ENCODE measurements at regions not wholly inside any gene's neighbourhood (a gene's known extent, or its start where the extent isn't known, plus 50 kb on each side); places are given as distances from the start of the nearest gene placed in this dataset.
"Not testable (repeated sequence)": the region's sequence is repeated elsewhere in the genome, so short reads cannot be mapped to it uniquely, and the experiment has no call there.

- no peak for DNase-seq
Measured at GRCh38 chr18:43341014-43341413, 63.7 kb upstream of the SYT4 start.

- no peak for DNase-seq
Measured at GRCh38 chr18:43350176-43350575, 72.9 kb upstream of the SYT4 start.

- no peak for DNase-seq
Measured at GRCh38 chr18:43364535-43364934, 87.2 kb upstream of the SYT4 start.

- DNase-seq = no peak
Measured at GRCh38 chr18:43367895-43368294, 90.6 kb upstream of the SYT4 start.

- DNase-seq = not testable (repeated sequence)
Measured at GRCh38 chr18:43369311-43369710, 92.0 kb upstream of the SYT4 start.

- DNase-seq = no peak
Measured at GRCh38 chr18:43372773-43373172, 95.5 kb upstream of the SYT4 start.

- no peak for DNase-seq
Measured at GRCh38 chr18:43380104-43380672, 102.9 kb upstream of the SYT4 start.

GRCh38 chr18:43382641-43383403, 105.5 kb upstream of the SYT4 start:
- no peak for DNase-seq

- no peak for DNase-seq
Measured at GRCh38 chr18:43389163-43389562, 111.9 kb upstream of the SYT4 start.

GRCh38 chr18:43392168-43392567, 114.9 kb upstream of the SYT4 start:
- DNase-seq = no peak

GRCh38 chr18:43393174-43393573, 115.9 kb upstream of the SYT4 start:
- DNase-seq = no peak

GRCh38 chr18:43396266-43396665, 119.0 kb upstream of the SYT4 start:
- DNase-seq = peak; percentile 57

- no peak for DNase-seq
Measured at GRCh38 chr18:43398601-43399000, 121.3 kb upstream of the SYT4 start.

- DNase-seq = peak; percentile 30
Measured at GRCh38 chr18:43405097-43405496, 127.8 kb upstream of the SYT4 start.

- no peak for DNase-seq
Measured at GRCh38 chr18:43414006-43414405, 136.7 kb upstream of the SYT4 start.

- no peak for DNase-seq
Measured at GRCh38 chr18:43420091-43420490, 142.8 kb upstream of the SYT4 start.

- peak; percentile 76 for DNase-seq
Measured at GRCh38 chr18:43420950-43421349, 143.7 kb upstream of the SYT4 start.

- DNase-seq = peak; percentile 71
Measured at GRCh38 chr18:43422518-43422917, 145.2 kb upstream of the SYT4 start.

GRCh38 chr18:43435851-43436250, 158.6 kb upstream of the SYT4 start:
- no peak for DNase-seq

GRCh38 chr18:43442131-43442530, 164.8 kb upstream of the SYT4 start:
- DNase-seq = no peak

- DNase-seq = no peak
Measured at GRCh38 chr18:43442571-43442970, 165.3 kb upstream of the SYT4 start.

GRCh38 chr18:43465483-43465882, 188.2 kb upstream of the SYT4 start:
- no peak for DNase-seq

- DNase-seq = peak; percentile 60
Measured at GRCh38 chr18:43471873-43472272, 194.6 kb upstream of the SYT4 start.

- DNase-seq = no peak
Measured at GRCh38 chr18:43481069-43481468, 203.8 kb upstream of the SYT4 start.

GRCh38 chr18:43482136-43482535, 204.8 kb upstream of the SYT4 start:
- no peak for DNase-seq

All from NCI-H146 (cell line).